ENCODE measurements at regions not wholly inside any gene's neighbourhood (a gene's known extent, or its start where the extent isn't known, plus 50 kb on each side); places are given as distances from the start of the nearest gene placed in this dataset.

DNA sequence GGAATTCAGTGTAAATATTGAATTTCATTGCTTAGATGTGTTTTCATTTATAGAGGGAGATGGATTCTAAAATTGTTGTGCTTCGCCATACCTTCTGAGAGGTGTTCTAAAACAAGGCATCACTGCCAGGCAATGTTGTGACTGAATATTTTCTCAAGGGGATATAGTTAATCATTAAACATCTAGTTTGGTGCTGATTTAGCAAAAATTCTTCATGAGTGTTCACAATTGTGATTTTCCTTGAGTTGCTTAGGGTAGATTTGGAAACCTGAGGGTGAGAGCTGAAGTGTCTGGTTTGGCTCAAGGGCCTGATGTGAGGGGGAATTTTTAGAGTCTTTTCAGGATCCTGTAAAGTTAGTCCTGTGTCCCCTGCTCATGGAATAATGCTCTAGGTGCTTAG, 104.5 kb downstream of the MAT2B start:
- TF ChIP-seq CTCF (conservative IDR thresholded peaks at IDR 0.05; ENCODE audit: low read length) (no peak), EZH2phosphoT487 (IDR thresholded peaks at IDR 0.05; ENCODE audit: borderline replicate concordance, low read depth, low read length) (no peak)
